Suprapubic skin (tissue), 4 donors: ENCODE measurements at regions not wholly inside any gene's neighbourhood (a gene's known extent, or its start where the extent isn't known, plus 50 kb on each side); places are given as distances from the start of the nearest gene placed in this dataset.
A peak's percentile ranks its signal among the peaks of the same experiment; 100 is the strongest.

Experiments used
- DNase-seq, 2 donors: peaks; one replicate each; pipeline ENCODE4 v3.0.0-alpha.2; 2019; ENCODE audit warnings: low spot score in 2 of 2
- H3K27ac ChIP-seq: fragments of 200-600 bp; sonication (generic); one replicate; pipeline ENCODE4 v1.5.1; 2019
- H3K27me3 ChIP-seq: fragments of 200-600 bp; sonication (generic); one replicate; pipeline ENCODE4 v1.5.1; 2019
- H3K36me3 ChIP-seq: fragments of 200-600 bp; sonication (generic); one replicate; pipeline ENCODE4 v1.5.1; 2019
- H3K4me1 ChIP-seq: fragments of 200-600 bp; sonication (generic); one replicate; pipeline ENCODE4 v1.5.1; 2019
- H3K4me3 ChIP-seq: fragments of 200-600 bp; sonication (generic); one replicate; pipeline ENCODE4 v1.5.1; 2019; ENCODE audit warnings: mild to moderate bottlenecking
- H3K9me3 ChIP-seq: fragments of 200-600 bp; sonication (generic); one replicate; pipeline ENCODE4 v1.5.1; 2019
- CTCF ChIP-seq, 2 donors: fragments of 200-600 bp in 1 of 2; fragments of 450-650 bp in 1 of 2; sonication (generic) in 1 of 2; IDR thresholded peaks; one replicate each; pipeline ENCODE4 v1.5.1; 2016 to 2019; ENCODE audit warnings: antibody characterized with exemption in 2 of 2, mild to moderate bottlenecking in 1 of 2, moderate library complexity in 1 of 2
- EP300 ChIP-seq: sonication (generic); formaldehyde crosslinking; IDR thresholded peaks from one replicate; pipeline ENCODE4 v1.6.1; 2017; ENCODE audit warnings: antibody characterized with exemption
- POLR2A ChIP-seq, 2 donors: fragments of 450-650 bp; IDR thresholded peaks; one replicate each; pipeline ENCODE4 v1.6.1; 2017; ENCODE audit warnings: antibody characterized with exemption in 2 of 2, mild to moderate bottlenecking in 2 of 2, moderate library complexity in 2 of 2
- POLR2AphosphoS5 ChIP-seq, 3 donors: sonication (generic); formaldehyde crosslinking; IDR thresholded peaks; one replicate each; pipeline ENCODE4 v1.6.1; 2017; ENCODE audit warnings: antibody characterized with exemption in 3 of 3
- WGBS: methylation state at CpG from one replicate; pipeline ENCODE4 v1.1.5; 2018; 5-methylcytosine and 5-hydroxymethylcytosine counted together

- TF ChIP-seq CTCF (IDR thresholded peaks at IDR 0.05) (no peak), POLR2AphosphoS5 (IDR thresholded peaks at IDR 0.05) (no peak), POLR2A (IDR thresholded peaks at IDR 0.05) (no peak), EP300 (no peak)
- H3K9me3 ChIP-seq, result no peaks in the 10 kb centered on the region
- H3K4me1 ChIP-seq, result no peaks in the 10 kb centered on the region
- H3K27ac ChIP-seq, result no peak overlapping the region
- no peaks in the 10 kb centered on the region for H3K36me3 ChIP-seq
- H3K27me3 ChIP-seq, result no peaks in the 10 kb centered on the region
- DNase-seq, result no peak
- WGBS, result 96% methylated on average over 5 of the region's 5 CpGs
- H3K4me3 ChIP-seq, result no peak overlapping the region
These were observed 306.4 kb upstream of the ZNF32 start for GRCh38 chr10:43955002-43955596.

GRCh38 chr10:43953672-43954071, 305.0 kb upstream of the ZNF32 start:
- TF ChIP-seq POLR2A (IDR thresholded peaks at IDR 0.05), result no peak
- TF ChIP-seq CTCF (IDR thresholded peaks at IDR 0.05), result no peak
- no peak for TF ChIP-seq POLR2AphosphoS5 (IDR thresholded peaks at IDR 0.05)
- TF ChIP-seq EP300, result no peak
- no peak for DNase-seq
- no peaks in the 10 kb centered on the region for H3K4me1 ChIP-seq
- H3K4me3 ChIP-seq, result no peak overlapping the region
- no peaks in the 10 kb centered on the region for H3K27me3 ChIP-seq
- H3K27ac ChIP-seq, result no peak overlapping the region
- H3K9me3 ChIP-seq, result no peaks in the 10 kb centered on the region
- no peaks in the 10 kb centered on the region for H3K36me3 ChIP-seq
- WGBS, result 53% methylated on average over 3 of the region's 3 CpGs

GRCh38 chr10:43952760-43953159, 304.1 kb upstream of the ZNF32 start:
- Histone ChIP-seq H3K36me3 (no peaks in the 10 kb centered on the region), H3K27ac (no peak overlapping the region), H3K27me3 (no peaks in the 10 kb centered on the region), H3K4me1 (no peaks in the 10 kb centered on the region), H3K4me3 (no peak overlapping the region), H3K9me3 (no peaks in the 10 kb centered on the region)
- WGBS, result 79% methylated on average over 1 of the region's 1 CpG
- TF ChIP-seq CTCF (IDR thresholded peaks at IDR 0.05) (no peak), EP300 (no peak)
- no peak for DNase-seq

GRCh38 chr10:43949351-43949750, 300.7 kb upstream of the ZNF32 start:
- TF ChIP-seq EP300 (no peak), CTCF (IDR thresholded peaks at IDR 0.05) (no peak), POLR2AphosphoS5 (IDR thresholded peaks at IDR 0.05) (no peak), POLR2A (IDR thresholded peaks at IDR 0.05) (no peak)
- WGBS, result 70% methylated on average over 4 of the region's 4 CpGs
- Histone ChIP-seq H3K27me3 (no peaks in the 10 kb centered on the region), H3K9me3 (no peaks in the 10 kb centered on the region), H3K4me1 (no peaks in the 10 kb centered on the region), H3K36me3 (no peaks in the 10 kb centered on the region), H3K27ac (no peak overlapping the region), H3K4me3 (no peak overlapping the region)
- DNase-seq, result no peak

- H3K4me3 ChIP-seq, result no peak overlapping the region
- H3K4me1 ChIP-seq, result peaks cover 15% of the 10 kb centered on the region
- no peaks in the 10 kb centered on the region for H3K36me3 ChIP-seq
- no peaks in the 10 kb centered on the region for H3K9me3 ChIP-seq
- DNase-seq, result peak in 1 of 2 donors; percentile 13
- no peaks in the 10 kb centered on the region for H3K27me3 ChIP-seq
- 94% methylated on average over 10 of the region's 10 CpGs for WGBS
- TF ChIP-seq EP300, result no peak
- TF ChIP-seq POLR2AphosphoS5 (IDR thresholded peaks at IDR 0.05), result no peak
- no peak for TF ChIP-seq POLR2A (IDR thresholded peaks at IDR 0.05)
- no peak for TF ChIP-seq CTCF (IDR thresholded peaks at IDR 0.05)
- no peak overlapping the region for H3K27ac ChIP-seq
These were observed 297.8 kb upstream of the ZNF32 start for GRCh38 chr10:43946445-43946844.
